Suprapubic skin (tissue), 4 donors: ENCODE measurements at regions not wholly inside any gene's neighbourhood (a gene's known extent, or its start where the extent isn't known, plus 50 kb on each side); places are given as distances from the start of the nearest gene placed in this dataset.

Experiments used
- DNase-seq, 2 donors: peaks; one replicate each; pipeline ENCODE4 v3.0.0-alpha.2; 2019; ENCODE audit warnings: low spot score in 2 of 2
- H3K27ac ChIP-seq: fragments of 200-600 bp; sonication (generic); one replicate; pipeline ENCODE4 v1.5.1; 2019
- H3K27me3 ChIP-seq: fragments of 200-600 bp; sonication (generic); one replicate; pipeline ENCODE4 v1.5.1; 2019
- H3K36me3 ChIP-seq: fragments of 200-600 bp; sonication (generic); one replicate; pipeline ENCODE4 v1.5.1; 2019
- H3K4me1 ChIP-seq: fragments of 200-600 bp; sonication (generic); one replicate; pipeline ENCODE4 v1.5.1; 2019
- H3K4me3 ChIP-seq: fragments of 200-600 bp; sonication (generic); one replicate; pipeline ENCODE4 v1.5.1; 2019; ENCODE audit warnings: mild to moderate bottlenecking
- H3K9me3 ChIP-seq: fragments of 200-600 bp; sonication (generic); one replicate; pipeline ENCODE4 v1.5.1; 2019
- EP300 ChIP-seq: sonication (generic); formaldehyde crosslinking; IDR thresholded peaks from one replicate; pipeline ENCODE4 v1.6.1; 2017; ENCODE audit warnings: antibody characterized with exemption
- POLR2A ChIP-seq, 2 donors: fragments of 450-650 bp; IDR thresholded peaks; one replicate each; pipeline ENCODE4 v1.6.1; 2017; ENCODE audit warnings: antibody characterized with exemption in 2 of 2, mild to moderate bottlenecking in 2 of 2, moderate library complexity in 2 of 2
- POLR2AphosphoS5 ChIP-seq, 3 donors: sonication (generic); formaldehyde crosslinking; IDR thresholded peaks; one replicate each; pipeline ENCODE4 v1.6.1; 2017; ENCODE audit warnings: antibody characterized with exemption in 3 of 3
- WGBS: methylation state at CpG from one replicate; pipeline ENCODE4 v1.1.5; 2018; 5-methylcytosine and 5-hydroxymethylcytosine counted together
- TF ChIP-seq, protein P1 (sequence below), 2 donors: fragments of 200-600 bp in 1 of 2; fragments of 450-650 bp in 1 of 2; sonication (generic) in 1 of 2; IDR thresholded peaks; one replicate each; pipeline ENCODE4 v1.5.1; 2016 to 2019; ENCODE audit warnings: antibody characterized with exemption in 2 of 2, mild to moderate bottlenecking in 1 of 2, moderate library complexity in 1 of 2

DNA sequence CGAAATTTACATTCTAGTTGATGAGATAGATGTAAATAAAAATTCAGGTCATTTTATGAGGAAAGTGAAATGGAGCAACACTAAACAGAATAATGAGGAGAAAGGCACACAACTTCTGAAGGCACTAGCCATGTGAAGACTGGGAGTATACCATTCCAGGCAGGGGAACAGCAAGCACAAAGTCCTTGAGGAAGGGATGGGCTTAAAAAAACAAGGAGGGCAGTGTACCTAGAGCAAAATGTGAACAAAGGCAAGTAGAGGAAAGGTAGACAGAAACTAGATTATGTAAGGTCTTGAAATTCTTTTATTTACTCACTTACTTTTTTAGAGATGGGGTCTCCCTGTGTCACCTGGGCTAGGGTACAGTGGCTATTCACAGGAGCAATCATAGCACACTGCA, 54.1 kb upstream of the LRIG2 start:
- WGBS = 86% methylated on average over 1 of the region's 1 CpG
- Histone ChIP-seq H3K4me1 (peaks cover 9% of the 10 kb centered on the region), H3K27me3 (no peaks in the 10 kb centered on the region), H3K9me3 (no peaks in the 10 kb centered on the region), H3K27ac (no peak overlapping the region), H3K4me3 (no peak overlapping the region), H3K36me3 (no peaks in the 10 kb centered on the region)
- TF ChIP-seq EP300 = no peak
- no peak for TF ChIP-seq POLR2AphosphoS5 (IDR thresholded peaks at IDR 0.05)
- TF ChIP-seq, protein P1, sequence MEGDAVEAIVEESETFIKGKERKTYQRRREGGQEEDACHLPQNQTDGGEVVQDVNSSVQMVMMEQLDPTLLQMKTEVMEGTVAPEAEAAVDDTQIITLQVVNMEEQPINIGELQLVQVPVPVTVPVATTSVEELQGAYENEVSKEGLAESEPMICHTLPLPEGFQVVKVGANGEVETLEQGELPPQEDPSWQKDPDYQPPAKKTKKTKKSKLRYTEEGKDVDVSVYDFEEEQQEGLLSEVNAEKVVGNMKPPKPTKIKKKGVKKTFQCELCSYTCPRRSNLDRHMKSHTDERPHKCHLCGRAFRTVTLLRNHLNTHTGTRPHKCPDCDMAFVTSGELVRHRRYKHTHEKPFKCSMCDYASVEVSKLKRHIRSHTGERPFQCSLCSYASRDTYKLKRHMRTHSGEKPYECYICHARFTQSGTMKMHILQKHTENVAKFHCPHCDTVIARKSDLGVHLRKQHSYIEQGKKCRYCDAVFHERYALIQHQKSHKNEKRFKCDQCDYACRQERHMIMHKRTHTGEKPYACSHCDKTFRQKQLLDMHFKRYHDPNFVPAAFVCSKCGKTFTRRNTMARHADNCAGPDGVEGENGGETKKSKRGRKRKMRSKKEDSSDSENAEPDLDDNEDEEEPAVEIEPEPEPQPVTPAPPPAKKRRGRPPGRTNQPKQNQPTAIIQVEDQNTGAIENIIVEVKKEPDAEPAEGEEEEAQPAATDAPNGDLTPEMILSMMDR (IDR thresholded peaks at IDR 0.05) = no peak
- no peak for TF ChIP-seq POLR2A (IDR thresholded peaks at IDR 0.05)
- DNase-seq = no peak

DNA sequence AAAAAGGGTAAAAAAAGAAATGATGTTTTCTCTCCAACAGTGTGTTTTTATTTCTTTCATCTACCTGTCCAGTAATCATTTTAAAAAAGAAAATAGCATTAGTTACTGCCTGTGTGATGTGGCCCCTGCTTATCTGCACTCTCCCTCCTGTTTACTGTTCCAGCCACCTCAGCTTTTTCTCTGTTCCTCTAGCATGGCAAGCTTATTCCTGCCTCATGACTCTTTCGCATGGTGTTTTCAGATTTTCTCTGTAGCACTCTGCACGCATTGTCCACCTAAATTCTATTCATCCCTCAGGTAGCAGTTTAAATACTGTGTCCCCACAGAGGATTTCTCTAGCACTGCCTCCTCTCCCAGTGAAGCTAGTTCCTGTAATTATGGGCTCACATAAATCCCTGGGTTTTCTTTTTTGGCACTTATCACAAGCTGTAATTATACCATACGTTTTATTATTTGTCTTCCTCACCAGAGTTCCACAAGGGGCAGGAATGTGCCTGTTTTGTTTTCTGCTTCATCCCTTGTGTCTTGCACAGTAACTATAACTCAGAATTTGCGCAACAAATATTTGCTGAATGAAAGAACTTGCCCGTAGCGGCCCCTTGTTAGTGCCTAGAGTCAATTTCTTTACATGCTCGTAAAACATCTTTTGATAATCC, 51.4 kb upstream of the LRIG2 start:
- Histone ChIP-seq H3K27ac (peak overlapping the region; percentile 54), H3K4me1 (peaks cover 9% of the 10 kb centered on the region), H3K36me3 (no peaks in the 10 kb centered on the region), H3K27me3 (no peaks in the 10 kb centered on the region), H3K4me3 (no peak overlapping the region), H3K9me3 (no peaks in the 10 kb centered on the region)
- 41% methylated on average over 7 of the region's 7 CpGs for WGBS
- no peak for DNase-seq
- no peak for TF ChIP-seq POLR2A (IDR thresholded peaks at IDR 0.05)
- TF ChIP-seq, protein P1 (IDR thresholded peaks at IDR 0.05) = no peak
